ENCODE measurements at regions not wholly inside any gene's neighbourhood (a gene's known extent, or its start where the extent isn't known, plus 50 kb on each side); places are given as distances from the start of the nearest gene placed in this dataset.

- DNase-seq (no peak), ATAC-seq (no peak)
These were observed 469.7 kb downstream of the PRELID2 start for GRCh38 chr5:145365464-145365863.

GRCh38 chr5:145362266-145362665 is 472.9 kb downstream of the PRELID2 start:
- DNase-seq (no peak), ATAC-seq (no peak)

DNA sequence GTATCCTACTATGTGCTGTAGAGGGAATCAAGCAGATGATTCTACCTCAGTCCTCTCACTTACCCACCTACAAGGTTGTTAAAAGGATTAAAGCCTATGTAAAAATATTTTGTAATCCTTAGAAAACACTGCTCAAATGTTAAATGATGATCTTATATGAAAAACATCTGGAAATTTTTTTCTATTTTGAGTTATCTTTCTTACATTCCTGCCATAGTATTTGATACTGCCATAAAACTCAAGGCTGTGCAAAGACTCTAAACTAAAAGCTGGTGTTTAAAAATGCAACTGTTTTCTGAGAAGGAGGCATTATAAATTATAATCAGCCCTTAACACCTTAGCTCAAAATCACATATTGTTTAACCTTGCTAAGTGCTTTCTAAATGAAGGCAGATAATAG is 474.2 kb downstream of the PRELID2 start:
- no peak for ATAC-seq
- DNase-seq = no peak

DNA sequence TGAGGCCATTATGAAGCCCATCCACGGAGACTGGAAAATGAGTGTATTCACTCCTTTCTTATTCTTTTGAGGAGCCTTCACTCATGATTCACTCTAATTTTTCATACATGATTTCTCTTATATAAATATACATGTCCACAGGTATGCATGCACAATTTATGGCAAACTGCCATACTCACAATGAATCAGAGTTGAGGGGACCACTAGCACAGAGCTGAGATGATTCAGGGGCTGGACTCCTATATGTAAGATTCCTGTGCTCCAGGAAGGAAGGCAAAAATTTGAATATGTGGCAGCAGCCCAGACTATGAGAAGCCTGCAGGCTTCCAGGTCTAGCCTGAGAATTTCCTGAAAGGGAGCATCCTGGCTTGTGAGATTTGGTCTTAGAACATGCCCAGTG is 484.6 kb downstream of the PRELID2 start:
- no peak for ATAC-seq
- no peak for DNase-seq

DNA sequence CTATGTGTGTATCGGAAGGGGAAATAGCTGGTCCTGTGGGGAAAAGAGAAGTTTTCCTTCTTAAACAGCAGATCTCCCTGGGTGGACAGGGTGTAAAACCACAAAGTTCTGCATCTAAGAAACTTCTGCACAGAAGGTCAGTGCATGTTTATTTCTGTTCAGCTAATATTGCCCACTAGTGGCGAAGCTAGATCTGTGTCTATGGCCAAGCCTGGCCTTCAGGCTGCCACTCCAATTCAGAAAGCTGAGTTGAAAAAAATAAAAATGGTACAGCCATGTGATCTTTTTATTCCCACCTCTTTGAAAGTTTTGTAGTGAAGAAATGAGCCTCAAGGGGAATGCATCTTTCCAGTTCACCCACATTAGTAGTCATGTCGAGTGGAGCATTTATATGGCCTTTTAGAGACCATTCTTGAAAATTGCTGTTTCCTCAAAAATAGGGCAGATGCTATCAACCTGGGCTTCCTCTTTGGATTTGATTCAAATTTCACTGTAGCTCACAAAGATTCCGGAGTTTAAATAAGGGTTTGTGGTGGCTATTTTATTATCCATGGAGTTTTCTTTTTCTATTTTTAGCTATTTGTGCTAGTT is 488.0 kb downstream of the PRELID2 start:
- no peak for DNase-seq

DNA sequence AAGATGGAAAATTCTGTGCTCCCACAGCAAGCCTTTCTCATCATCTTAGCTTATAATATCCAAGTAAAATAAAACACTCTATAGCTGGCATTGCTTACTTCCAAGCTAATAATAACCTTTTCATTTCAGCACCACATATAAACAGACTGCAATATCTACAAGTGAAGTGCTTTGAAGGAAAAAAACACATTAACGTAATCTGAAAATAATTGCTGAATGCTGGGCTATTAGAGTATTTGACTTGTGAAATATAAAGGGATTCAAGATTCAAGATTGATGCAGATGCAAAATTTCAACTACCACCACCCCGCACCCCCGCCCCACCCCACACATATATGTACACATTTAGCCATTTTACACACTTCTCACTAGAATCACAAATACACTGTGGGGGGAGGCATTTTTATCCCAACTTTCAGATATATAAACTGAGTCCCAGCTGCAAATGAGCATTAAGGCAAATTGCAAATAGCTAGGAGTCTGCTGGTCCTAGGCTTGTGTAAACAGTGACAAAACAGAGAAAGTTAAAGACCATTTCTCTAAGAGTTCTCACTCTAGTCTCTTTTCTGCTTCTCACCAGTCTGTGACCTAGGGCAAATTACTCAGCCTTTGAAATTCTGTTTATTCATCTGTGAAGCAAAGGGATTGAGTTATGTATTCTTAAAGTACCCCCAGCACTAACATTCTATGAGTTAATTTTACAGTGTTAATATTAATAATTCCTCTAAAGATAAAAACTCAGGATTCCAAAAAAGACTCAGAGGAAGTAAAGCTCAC is 489.4 kb downstream of the PRELID2 start:
- no peak for DNase-seq
- no peak for ATAC-seq

More for the DNA sequence above, 488.0 kb downstream of the PRELID2 start:
- no peak for ATAC-seq

DNA sequence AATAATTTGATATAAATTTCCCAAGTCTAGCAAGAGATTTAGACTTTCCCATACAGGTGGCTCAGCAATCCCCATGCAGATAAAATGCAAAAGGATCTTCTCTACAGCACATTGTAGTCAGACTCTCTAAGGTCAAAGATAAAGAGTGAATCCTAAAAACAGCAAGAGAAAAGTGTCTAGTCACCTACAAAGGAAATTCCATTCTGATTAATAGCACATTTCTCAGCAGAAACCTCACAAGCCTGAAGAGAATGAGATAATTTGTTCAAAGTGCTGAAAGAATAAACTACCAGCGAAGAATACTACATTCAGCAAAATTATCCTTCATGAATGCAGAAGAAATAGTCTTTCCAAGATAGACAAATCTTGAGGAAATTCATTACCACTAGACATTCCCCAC is 493.3 kb downstream of the PRELID2 start:
- no peak for ATAC-seq

GRCh38 chr5:145340099-145340498 is 495.0 kb downstream of the PRELID2 start:
- ATAC-seq (no peak), DNase-seq (no peak)

More for the DNA sequence above, 493.3 kb downstream of the PRELID2 start:
- no peak for DNase-seq

- ATAC-seq (no peak), DNase-seq (no peak)
These were observed 510.2 kb downstream of the PRELID2 start for GRCh38 chr5:145324767-145325479.

- no peak for ATAC-seq
- no peak for DNase-seq
These were observed 511.0 kb downstream of the PRELID2 start for GRCh38 chr5:145324101-145324500.

DNA sequence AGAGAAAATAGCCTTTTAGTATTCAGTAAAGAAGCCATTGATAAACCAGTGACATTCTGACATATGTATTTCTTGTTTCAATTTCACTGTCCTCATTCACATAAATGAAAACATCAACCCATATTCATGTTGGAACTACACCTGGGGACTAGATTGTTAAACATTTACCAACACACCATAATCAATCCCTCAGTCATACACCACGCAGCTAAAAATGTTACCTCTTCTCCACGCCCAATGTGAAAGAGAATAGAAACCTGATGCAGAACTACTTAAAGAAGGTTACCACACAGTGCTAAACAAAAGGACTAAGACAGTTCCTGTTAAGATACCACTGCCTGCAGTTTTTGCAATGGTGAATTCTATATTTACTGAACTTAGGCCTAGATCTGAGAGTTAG is 518.9 kb downstream of the PRELID2 start:
- no peak for DNase-seq
- no peak for ATAC-seq

DNA sequence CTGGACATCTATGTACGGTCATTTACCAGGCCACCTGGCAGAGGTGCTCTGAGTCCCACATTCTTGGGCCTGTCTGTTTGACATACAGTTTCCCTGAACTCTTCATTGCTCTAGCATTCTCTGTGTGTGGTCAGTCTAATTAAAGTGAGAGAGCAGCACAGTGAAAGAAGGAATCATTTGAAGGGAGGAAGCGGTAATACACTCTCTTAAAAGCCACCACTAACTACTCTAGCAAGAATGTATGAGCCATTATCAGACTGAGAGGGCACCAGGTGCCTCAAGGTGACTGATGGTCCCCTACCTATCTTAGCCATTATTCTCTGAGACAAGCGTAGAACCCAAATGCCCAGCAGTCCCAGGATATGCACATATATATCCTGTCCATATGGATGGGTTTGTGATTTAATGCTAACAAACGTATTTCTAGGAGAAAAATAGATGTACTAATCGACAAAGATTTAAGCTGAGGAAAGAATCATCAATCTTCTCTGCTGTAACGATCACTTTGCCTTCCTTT is 527.2 kb downstream of the PRELID2 start:
- DNase-seq (no peak), ATAC-seq (no peak)

- ATAC-seq (no peak), DNase-seq (no peak)
These were observed 539.8 kb downstream of the PRELID2 start for GRCh38 chr5:145295236-145295835.

- ATAC-seq (no peak), DNase-seq (no peak)
These were observed 540.8 kb downstream of the PRELID2 start for GRCh38 chr5:145294331-145294730.

DNA sequence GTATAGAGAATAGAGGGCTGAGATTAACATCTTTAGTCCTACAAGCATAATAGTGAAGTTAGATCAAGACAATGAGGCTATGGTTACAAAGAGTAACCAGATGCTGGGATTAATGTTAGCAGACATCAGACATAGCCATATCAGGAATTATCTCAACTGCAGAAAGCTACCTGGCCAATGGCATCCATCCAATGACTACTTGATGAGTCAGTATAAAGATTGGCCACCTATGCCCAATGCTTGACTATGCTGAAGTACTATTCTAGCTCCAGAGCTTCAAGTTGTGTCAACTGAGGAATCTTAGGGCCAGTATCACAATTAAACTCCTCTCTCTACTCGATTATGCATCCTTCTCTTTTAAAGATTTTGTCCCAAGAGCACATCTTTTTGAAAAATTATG is 541.4 kb downstream of the PRELID2 start:
- DNase-seq (no peak), ATAC-seq (no peak)

- ATAC-seq (no peak), DNase-seq (no peak)
These were observed 542.9 kb downstream of the PRELID2 start for GRCh38 chr5:145292278-145292677.

GRCh38 chr5:145283141-145283810 is 551.9 kb downstream of the PRELID2 start:
- no peak for DNase-seq
- ATAC-seq = no peak

DNA sequence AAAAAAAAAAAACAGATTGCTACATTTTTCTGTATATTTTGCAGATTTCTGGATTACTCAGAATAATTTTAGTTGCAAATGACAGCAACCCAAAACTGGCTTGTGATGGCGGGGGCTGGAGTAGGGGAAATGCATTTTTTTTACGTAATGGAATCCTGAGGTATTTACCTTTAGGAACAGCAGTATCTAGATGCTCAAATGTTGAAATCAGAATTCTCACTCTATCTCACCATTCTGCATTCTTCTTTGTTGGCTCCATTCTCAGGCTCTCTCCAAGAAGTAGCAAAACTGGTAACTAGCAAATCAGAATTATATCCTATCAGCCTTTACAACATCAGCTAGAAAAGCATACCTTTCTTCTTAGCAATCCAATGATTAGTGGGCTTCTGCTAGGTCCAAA is 554.3 kb downstream of the PRELID2 start:
- ATAC-seq = no peak

GRCh38 chr5:145280214-145280613 is 554.9 kb downstream of the PRELID2 start:
- ATAC-seq = no peak
- DNase-seq = no peak

More for the DNA sequence above, 554.3 kb downstream of the PRELID2 start:
- no peak for DNase-seq

DNA sequence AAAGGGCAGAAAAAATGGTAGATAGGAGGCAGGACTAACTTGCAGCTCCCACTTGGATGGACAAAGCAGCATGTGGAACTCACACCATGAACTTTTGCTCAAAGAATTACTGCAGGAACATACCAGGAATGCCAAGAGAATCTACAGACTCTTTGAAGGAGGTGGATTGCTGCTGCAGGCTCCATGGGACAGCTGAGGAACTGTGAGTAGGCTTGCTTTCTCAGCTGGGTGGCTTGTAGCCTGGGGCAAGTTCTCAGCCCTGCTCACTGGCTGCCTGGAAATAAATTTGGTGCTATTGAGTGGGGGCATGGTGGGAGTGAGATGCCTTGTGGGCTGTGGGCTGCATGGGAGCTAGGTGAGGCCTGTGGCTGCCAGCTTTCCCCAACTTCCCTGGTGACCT is 574.5 kb downstream of the PRELID2 start:
- ATAC-seq (no peak), DNase-seq (no peak)

GRCh38 chr5:145247745-145248040 is 587.4 kb downstream of the PRELID2 start:
- DNase-seq = no peak
- no peak for ATAC-seq

All from stimulated activated naive CD8-positive, alpha-beta T cell treated with anti-CD3 and anti-CD28 coated beads, Interleukin-15, Interleukin-2, amounts not matched to agents 100 U/mL and 50 U/mL, for 24 hours (primary cell).